CD8-positive, alpha-beta memory T cell (primary cell): ENCODE measurements at regions not wholly inside any gene's neighbourhood (a gene's known extent, or its start where the extent isn't known, plus 50 kb on each side); places are given as distances from the start of the nearest gene placed in this dataset.

ENCODE experiments used
- CTCF ChIA-PET: fragments of 350-600 bp; sonication (Branson Sonifier 250); formaldehyde crosslinking; loops from one replicate; lab custom pipeline; 2021; ENCODE audit warnings: antibody characterized with exemption; lab: Charles Lee
- POLR2A ChIA-PET: fragments of 350-600 bp; sonication (Branson Sonifier 250); formaldehyde crosslinking; loops from one replicate; lab custom pipeline; 2021; ENCODE audit warnings: antibody characterized with exemption; lab: Charles Lee
- DNase-seq, 5 donors: peaks; one replicate each; pipeline versions ENCODE4 v3.0.0 to v3.0.0-alpha.2; 2020 to 2022; ENCODE audit warnings: mixed read lengths in 1 of 5
- H3K27ac ChIP-seq: one replicate; pipeline ENCODE4 v1.7.0; 2013; ENCODE audit warnings: low read depth, mild to moderate bottlenecking, low read length, moderate library complexity
- H3K27me3 ChIP-seq: 2 replicates; pipeline ENCODE4 v1.7.0; 2013; ENCODE audit warnings: low read length, mild to moderate bottlenecking; ENCODE audit not compliant: insufficient read depth, poor library complexity, severe bottlenecking
- H3K36me3 ChIP-seq: 2 replicates; pipeline ENCODE4 v1.7.0; 2013; ENCODE audit warnings: mild to moderate bottlenecking, low read length, moderate library complexity; ENCODE audit not compliant: insufficient read depth
- H3K4me1 ChIP-seq: 2 replicates; pipeline ENCODE4 v1.7.0; 2013; ENCODE audit warnings: mild to moderate bottlenecking, low read length, moderate library complexity; ENCODE audit not compliant: insufficient read depth
- H3K4me3 ChIP-seq: 2 replicates; pipeline ENCODE4 v1.7.0; 2013; ENCODE audit warnings: mild to moderate bottlenecking, low read length
- H3K9me3 ChIP-seq: 2 replicates; pipeline ENCODE4 v1.7.0; 2013; ENCODE audit warnings: mild to moderate bottlenecking, low read length
- H3K27ac Mint-ChIP-seq, 8 donors: one replicate each; pipeline ENCODE4 v1.8.0; 2020 to 2021; ENCODE audit warnings: mixed read lengths in 8 of 8, mild to moderate bottlenecking in 6 of 8, inconsistent platforms in 3 of 8, moderate library complexity in 3 of 8
- H3K27me3 Mint-ChIP-seq, 2 donors: one replicate each; pipeline ENCODE4 v1.8.0; 2020 to 2021; ENCODE audit warnings: mixed read lengths in 2 of 2, mild to moderate bottlenecking in 1 of 2, moderate library complexity in 1 of 2
- H3K36me3 Mint-ChIP-seq, 3 donors: one replicate each; pipeline ENCODE4 v1.8.0; 2020 to 2021; ENCODE audit warnings: mixed read lengths in 3 of 3, inconsistent platforms in 1 of 3, mild to moderate bottlenecking in 1 of 3
- H3K4me1 Mint-ChIP-seq, 3 donors: one replicate each; pipeline ENCODE4 v1.8.0; 2020 to 2021; ENCODE audit warnings: mixed read lengths in 3 of 3, inconsistent platforms in 1 of 3, mild to moderate bottlenecking in 1 of 3
- H3K4me3 Mint-ChIP-seq, 7 donors: one replicate each; pipeline ENCODE4 v1.8.0; 2020 to 2021; ENCODE audit warnings: mixed read lengths in 7 of 7, mild to moderate bottlenecking in 6 of 7, moderate library complexity in 4 of 7, inconsistent platforms in 2 of 7
- H3K9me3 Mint-ChIP-seq, 5 donors: one replicate each; pipeline ENCODE4 v1.8.0; 2020 to 2022; ENCODE audit warnings: mixed read lengths in 5 of 5, mild to moderate bottlenecking in 3 of 5, moderate library complexity in 2 of 5, inconsistent platforms in 1 of 5

DNA sequence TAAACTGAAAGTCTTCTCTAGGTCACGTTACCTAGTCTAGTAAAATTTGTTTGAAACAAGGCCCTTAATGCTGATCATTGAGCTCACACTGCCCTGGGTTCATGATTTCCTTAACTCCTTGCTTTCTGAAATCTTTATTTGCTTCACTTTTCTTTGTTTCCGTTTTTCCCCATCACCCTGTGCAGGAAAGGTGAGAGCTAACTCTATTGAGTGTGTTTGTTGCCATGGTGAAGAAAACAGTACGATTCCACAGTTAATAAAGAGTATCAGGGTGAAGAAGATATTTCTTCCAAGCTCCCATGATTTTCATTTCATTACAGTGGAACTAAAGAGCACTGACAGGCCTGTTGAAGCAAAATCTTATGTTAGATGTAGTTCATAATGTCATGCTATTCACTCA is 276.2 kb downstream of the RAP2B start:
- Histone ChIP-seq H3K4me3 (no peak overlapping the region), H3K27ac (no peak overlapping the region), H3K4me1 (no peaks in the 10 kb centered on the region), H3K27me3 (no peaks in the 10 kb centered on the region), H3K36me3 (no peaks in the 10 kb centered on the region), H3K9me3 (no peaks in the 10 kb centered on the region)
- H3K4me3 Mint-ChIP-seq: no peak overlapping the region
- no peak for DNase-seq
- CTCF ChIA-PET: no interaction called here
- POLR2A ChIA-PET: no interaction called here
- no peak overlapping the region for H3K27ac Mint-ChIP-seq
- H3K4me1 Mint-ChIP-seq: peaks cover 4 to 26% (median 15%) of the 10 kb centered on the region in 3 donors
- no peaks in the 10 kb centered on the region for H3K36me3 Mint-ChIP-seq
- H3K9me3 Mint-ChIP-seq: no peaks in the 10 kb centered on the region
- peaks cover 4 to 8% of the 10 kb centered on the region in 2 donors for H3K27me3 Mint-ChIP-seq

DNA sequence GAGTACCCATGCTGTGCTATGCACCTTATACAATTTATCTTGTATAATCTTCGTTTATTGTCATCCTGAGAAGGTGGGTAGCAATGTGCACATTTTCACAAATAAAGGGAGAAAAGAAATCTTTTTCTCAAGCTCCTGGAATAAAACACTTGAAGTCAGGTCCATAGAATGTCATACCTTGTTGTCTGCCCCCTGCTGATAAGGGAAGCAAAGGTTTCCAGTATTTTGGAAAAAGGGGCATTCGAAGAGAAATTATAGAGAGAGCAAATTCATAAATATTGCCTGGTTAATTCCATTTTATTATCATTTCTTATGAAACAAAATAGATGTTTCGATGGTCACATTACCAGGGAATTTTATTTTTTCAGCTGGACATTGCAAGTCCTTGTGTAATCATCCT is 277.8 kb downstream of the RAP2B start:
- no peaks in the 10 kb centered on the region for H3K36me3 ChIP-seq
- Mint-ChIP-seq H3K27ac (no peak overlapping the region), H3K27me3 (peaks cover 4 to 8% of the 10 kb centered on the region in 2 donors), H3K4me1 (peaks cover 6 to 30% (median 15%) of the 10 kb centered on the region in 3 donors), H3K36me3 (no peaks in the 10 kb centered on the region), H3K4me3 (no peak overlapping the region), H3K9me3 (no peaks in the 10 kb centered on the region)
- no peak overlapping the region for H3K27ac ChIP-seq
- CTCF ChIA-PET: interaction anchor here (0.9 to 1.3 kb wide), 2 partner anchors 8 to 329 kb away, joined by 3 to 4 read pairs; no protein-coding TSS in a partner anchor
- no peaks in the 10 kb centered on the region for H3K4me1 ChIP-seq
- H3K9me3 ChIP-seq: no peaks in the 10 kb centered on the region
- no peaks in the 10 kb centered on the region for H3K27me3 ChIP-seq
- POLR2A ChIA-PET: no interaction called here
- no peak overlapping the region for H3K4me3 ChIP-seq
- no peak for DNase-seq

DNA sequence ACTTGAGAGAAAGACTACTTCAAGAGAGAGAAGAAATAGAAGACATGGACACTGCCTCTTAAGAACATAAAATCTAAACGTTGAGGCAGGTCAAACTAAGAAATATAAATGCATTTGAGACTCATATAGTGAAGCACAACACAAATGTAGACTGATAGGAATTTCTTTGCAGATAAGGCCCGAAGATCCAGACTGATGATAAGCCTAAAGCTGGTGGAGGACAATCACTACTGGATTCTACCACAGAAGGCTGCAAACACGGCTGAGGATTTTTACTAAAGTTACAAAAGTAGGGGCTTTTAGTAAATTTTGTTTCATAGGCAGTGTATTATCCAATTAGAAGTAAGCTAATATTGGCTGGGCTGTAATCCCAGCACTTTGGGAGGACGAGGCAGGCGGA is 278.3 kb downstream of the RAP2B start:
- ChIA-PET CTCF (interaction anchor here (1.3 kb wide), 1 partner anchor 8 kb away, joined by 4 read pairs; no protein-coding TSS in a partner anchor), POLR2A (no interaction called here)
- H3K9me3 ChIP-seq: no peaks in the 10 kb centered on the region
- H3K27me3 ChIP-seq: no peaks in the 10 kb centered on the region
- no peak overlapping the region for H3K27ac ChIP-seq
- Mint-ChIP-seq H3K4me1 (peaks cover 6 to 30% (median 15%) of the 10 kb centered on the region in 3 donors), H3K27ac (no peak overlapping the region), H3K36me3 (no peaks in the 10 kb centered on the region), H3K4me3 (no peak overlapping the region), H3K27me3 (peaks cover 4 to 8% of the 10 kb centered on the region in 2 donors), H3K9me3 (no peaks in the 10 kb centered on the region)
- DNase-seq: no peak
- H3K4me3 ChIP-seq: no peak overlapping the region
- no peaks in the 10 kb centered on the region for H3K4me1 ChIP-seq
- H3K36me3 ChIP-seq: no peaks in the 10 kb centered on the region

DNA sequence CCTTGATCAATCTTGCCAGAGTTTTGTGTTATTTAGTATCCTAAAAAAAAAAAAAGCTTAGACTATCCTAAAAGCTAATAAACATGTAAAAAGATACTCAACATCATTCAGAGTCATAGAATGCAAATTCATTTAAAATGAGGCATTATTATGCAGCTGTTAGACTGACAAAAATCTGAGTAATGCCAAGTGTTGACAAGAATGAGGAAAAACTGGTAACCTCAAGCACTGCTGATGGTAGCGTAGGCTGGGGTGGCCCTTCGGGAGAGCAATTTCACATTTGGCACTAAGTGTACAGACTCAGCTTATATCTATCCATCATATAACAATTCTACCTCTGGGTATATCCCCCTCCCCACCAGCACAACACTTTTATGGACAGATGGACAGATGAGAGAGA is 280.4 kb downstream of the RAP2B start:
- Histone ChIP-seq H3K36me3 (no peaks in the 10 kb centered on the region), H3K9me3 (no peaks in the 10 kb centered on the region), H3K27ac (no peak overlapping the region), H3K4me3 (no peak overlapping the region), H3K27me3 (no peaks in the 10 kb centered on the region), H3K4me1 (no peaks in the 10 kb centered on the region)
- H3K9me3 Mint-ChIP-seq: no peaks in the 10 kb centered on the region
- H3K4me1 Mint-ChIP-seq: peaks cover 6 to 30% (median 10%) of the 10 kb centered on the region in 3 donors
- no peaks in the 10 kb centered on the region for H3K36me3 Mint-ChIP-seq
- H3K27ac Mint-ChIP-seq: peak overlapping the region in 3 of 8 donors; percentile 5 to 67 (median 26)
- ChIA-PET CTCF (no interaction called here), POLR2A (no interaction called here)
- peaks cover 4 to 8% of the 10 kb centered on the region in 2 donors for H3K27me3 Mint-ChIP-seq
- no peak overlapping the region for H3K4me3 Mint-ChIP-seq
- DNase-seq: no peak

DNA sequence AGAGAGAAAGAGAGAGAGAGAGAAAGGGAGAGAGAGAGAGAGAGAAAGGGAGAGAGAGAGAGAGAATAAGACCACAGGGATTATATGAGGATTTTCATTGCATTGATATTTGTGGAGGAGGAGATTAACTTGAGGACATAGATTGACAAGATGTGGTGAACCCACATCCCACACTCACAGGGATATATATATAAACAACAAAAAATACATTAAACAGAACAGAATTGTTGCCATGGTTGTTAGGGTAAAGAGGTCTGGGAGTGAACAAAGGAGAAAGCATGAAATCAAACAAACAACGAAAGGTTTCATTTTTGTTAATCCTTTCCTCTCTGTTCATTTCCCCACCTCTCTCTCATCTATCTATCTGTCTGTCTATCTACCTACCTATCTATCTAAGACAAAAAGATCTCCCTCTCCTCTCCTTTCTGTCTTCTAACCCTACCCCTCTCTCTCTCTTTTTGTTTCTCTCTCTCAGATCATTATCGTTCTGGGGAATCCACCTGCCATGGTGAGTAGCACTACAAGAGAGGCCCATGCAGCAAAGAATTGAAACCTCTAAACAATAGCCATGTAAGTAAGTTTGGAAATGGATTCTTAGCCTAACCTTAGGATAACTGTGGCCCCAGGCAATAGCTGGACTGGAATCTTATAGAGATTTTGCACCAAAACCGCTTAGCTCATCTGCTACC is 280.9 kb downstream of the RAP2B start:
- Histone ChIP-seq H3K9me3 (no peaks in the 10 kb centered on the region), H3K36me3 (no peaks in the 10 kb centered on the region), H3K4me3 (no peak overlapping the region), H3K27me3 (no peaks in the 10 kb centered on the region), H3K4me1 (no peaks in the 10 kb centered on the region), H3K27ac (no peak overlapping the region)
- DNase-seq: no peak
- no peaks in the 10 kb centered on the region for H3K36me3 Mint-ChIP-seq
- H3K4me1 Mint-ChIP-seq: peaks cover 2 to 25% (median 5%) of the 10 kb centered on the region in 3 donors
- peak overlapping the region in 2 of 7 donors; percentile 5 to 19 for H3K4me3 Mint-ChIP-seq
- H3K27ac Mint-ChIP-seq: peak overlapping the region in 5 of 8 donors; percentile 3 to 78 (median 26)
- POLR2A ChIA-PET: no interaction called here
- H3K9me3 Mint-ChIP-seq: no peaks in the 10 kb centered on the region
- peaks cover 4 to 8% of the 10 kb centered on the region in 2 donors for H3K27me3 Mint-ChIP-seq
- CTCF ChIA-PET: interaction anchor here (0.6 kb wide), 1 partner anchor 254 kb away, joined by 3 read pairs; no protein-coding TSS in a partner anchor

DNA sequence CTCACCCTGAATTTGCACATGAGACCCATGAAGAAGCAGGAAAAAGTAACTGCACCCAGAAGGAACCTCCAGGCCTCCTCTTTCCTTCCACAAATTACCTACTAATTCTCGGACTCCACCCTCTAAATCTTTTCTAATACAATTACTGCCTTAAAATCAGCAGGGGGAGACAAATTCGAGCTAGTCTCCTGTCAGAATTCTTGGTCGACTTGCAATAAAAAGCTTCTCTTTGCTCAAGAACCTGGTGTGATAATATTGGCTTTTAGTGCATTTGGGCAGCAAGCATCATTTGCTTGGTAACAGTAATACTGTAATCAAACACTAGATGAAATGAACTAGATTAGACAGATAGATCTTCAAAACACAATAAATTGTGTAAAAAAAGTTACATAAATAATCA is 281.9 kb downstream of the RAP2B start:
- peaks cover 4 to 5% of the 10 kb centered on the region in 2 donors for H3K27me3 Mint-ChIP-seq
- H3K9me3 Mint-ChIP-seq: no peaks in the 10 kb centered on the region
- Histone ChIP-seq H3K27me3 (no peaks in the 10 kb centered on the region), H3K27ac (no peak overlapping the region), H3K4me1 (no peaks in the 10 kb centered on the region), H3K9me3 (no peaks in the 10 kb centered on the region), H3K36me3 (no peaks in the 10 kb centered on the region), H3K4me3 (no peak overlapping the region)
- peaks cover 2 to 21% (median 5%) of the 10 kb centered on the region in 3 donors for H3K4me1 Mint-ChIP-seq
- ChIA-PET CTCF (interaction anchor here (0.6 kb wide), 1 partner anchor 255 kb away, joined by 3 read pairs; no protein-coding TSS in a partner anchor), POLR2A (no interaction called here)
- no peak for DNase-seq
- no peak overlapping the region for H3K4me3 Mint-ChIP-seq
- H3K27ac Mint-ChIP-seq: no peak overlapping the region
- H3K36me3 Mint-ChIP-seq: no peaks in the 10 kb centered on the region

DNA sequence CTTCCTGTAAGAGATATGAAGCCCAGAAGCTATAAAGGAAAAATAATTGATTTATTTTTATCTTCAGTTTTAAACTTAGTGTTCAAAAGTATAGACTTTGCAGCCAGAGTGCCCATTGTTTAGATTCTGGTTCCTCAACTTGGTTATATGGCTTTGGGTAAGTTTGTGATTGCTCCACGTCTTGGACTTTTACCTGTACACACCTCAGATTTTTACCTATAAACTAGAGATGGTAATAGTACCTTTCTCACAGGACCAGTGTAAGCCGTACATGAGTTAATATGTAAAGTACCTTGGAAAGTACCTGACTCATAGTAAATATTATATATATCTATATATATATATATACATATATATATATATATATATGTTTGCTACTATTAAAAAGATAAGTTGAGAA is 283.8 kb downstream of the RAP2B start:
- Mint-ChIP-seq H3K36me3 (no peaks in the 10 kb centered on the region), H3K4me3 (no peak overlapping the region), H3K4me1 (peaks cover 2 to 21% (median 5%) of the 10 kb centered on the region in 3 donors), H3K9me3 (no peaks in the 10 kb centered on the region), H3K27me3 (no peaks in the 10 kb centered on the region), H3K27ac (no peak overlapping the region)
- DNase-seq: no peak
- ChIA-PET POLR2A (no interaction called here), CTCF (no interaction called here)
- H3K27ac ChIP-seq: no peak overlapping the region
- H3K4me3 ChIP-seq: no peak overlapping the region
- no peaks in the 10 kb centered on the region for H3K36me3 ChIP-seq
- no peaks in the 10 kb centered on the region for H3K9me3 ChIP-seq
- H3K27me3 ChIP-seq: no peaks in the 10 kb centered on the region
- H3K4me1 ChIP-seq: no peaks in the 10 kb centered on the region

DNA sequence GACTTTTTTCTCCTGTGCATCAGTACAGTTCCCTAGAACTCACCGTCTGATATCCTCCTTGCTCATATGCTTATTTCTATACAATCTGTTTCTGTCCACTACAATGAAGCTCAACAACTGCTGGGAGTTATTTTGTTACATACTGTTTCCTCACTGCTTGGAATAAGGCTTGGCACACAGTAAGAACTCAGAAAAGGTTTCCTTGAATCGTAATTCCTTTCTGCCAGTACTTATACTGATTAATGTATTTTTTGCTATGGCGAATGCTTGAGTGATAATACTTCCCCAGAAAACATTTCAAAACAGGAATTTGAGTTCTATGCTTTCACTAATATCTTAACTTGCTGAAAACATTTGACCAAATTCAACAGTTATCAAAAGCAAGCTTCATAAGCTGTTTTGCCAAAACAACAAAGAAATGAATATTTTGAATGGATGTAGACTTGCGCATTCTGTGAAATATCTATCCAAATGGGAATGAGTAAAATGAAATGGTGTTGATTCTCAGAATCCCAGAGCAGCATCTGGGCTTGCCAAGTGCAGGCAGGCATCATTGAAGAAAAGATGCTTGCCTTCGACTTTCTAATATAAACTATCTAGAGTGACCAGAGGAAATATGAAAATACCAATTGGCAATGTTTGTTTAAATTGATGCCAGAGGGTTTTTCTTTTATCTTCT is 286.3 kb downstream of the RAP2B start:
- Mint-ChIP-seq H3K27me3 (no peaks in the 10 kb centered on the region), H3K27ac (no peak overlapping the region), H3K36me3 (no peaks in the 10 kb centered on the region), H3K4me3 (no peak overlapping the region), H3K4me1 (peaks cover 8 to 16% (median 9%) of the 10 kb centered on the region in 3 donors), H3K9me3 (no peaks in the 10 kb centered on the region)
- Histone ChIP-seq H3K9me3 (no peaks in the 10 kb centered on the region), H3K27me3 (no peaks in the 10 kb centered on the region), H3K36me3 (no peaks in the 10 kb centered on the region), H3K4me3 (no peak overlapping the region), H3K4me1 (no peaks in the 10 kb centered on the region), H3K27ac (no peak overlapping the region)
- ChIA-PET CTCF (interaction anchor here (1.1 kb wide), 1 partner anchor 11 kb away, joined by 3 read pairs; no protein-coding TSS in a partner anchor), POLR2A (no interaction called here)
- DNase-seq: no peak
